Upper lobe of left lung (tissue), 6 donors: ENCODE measurements at regions not wholly inside any gene's neighbourhood (a gene's known extent, or its start where the extent isn't known, plus 50 kb on each side); places are given as distances from the start of the nearest gene placed in this dataset.
A peak's percentile ranks its signal among the peaks of the same experiment; 100 is the strongest.

Source experiments
- ATAC-seq, 2 donors: fragments of 200-7000 bp; cut with Tn5 transposase; one replicate each; pipeline ENCODE4 v1.9.1; 2022; ENCODE audit warnings: mild to moderate bottlenecking in 2 of 2, moderate library complexity in 2 of 2; ENCODE audit not compliant: low FRiP score in 2 of 2
- DNase-seq, 2 donors: peaks; one replicate each; pipeline ENCODE4 v3.0.0-alpha.2; 2019 to 2020
- H3K27ac ChIP-seq, 4 donors: fragments of 200-600 bp; sonication (generic); one replicate each; pipeline ENCODE4 v1.5.1; 2016 to 2019
- H3K27me3 ChIP-seq, 4 donors: fragments of 200-600 bp; sonication (generic); one replicate each; pipeline ENCODE4 v1.5.1; 2017 to 2019
- H3K36me3 ChIP-seq, 4 donors: fragments of 200-600 bp; sonication (generic); one replicate each; pipeline ENCODE4 v1.5.1; 2016 to 2019
- H3K4me1 ChIP-seq, 4 donors: fragments of 200-600 bp; sonication (generic); one replicate each; pipeline ENCODE4 v1.5.1; 2018 to 2019
- H3K4me3 ChIP-seq, 4 donors: fragments of 200-600 bp; sonication (generic); one replicate each; pipeline ENCODE4 v1.5.1; 2017 to 2019; ENCODE audit warnings: mild to moderate bottlenecking in 2 of 4, moderate library complexity in 1 of 4
- H3K9me3 ChIP-seq, 4 donors: fragments of 200-600 bp; sonication (generic); one replicate each; pipeline ENCODE4 v1.5.1; 2018 to 2019
- EP300 ChIP-seq, 4 donors: sonication (generic); formaldehyde crosslinking; IDR thresholded peaks; one replicate each; pipeline ENCODE4 v1.5.1; 2017; ENCODE audit warnings: antibody characterized with exemption in 4 of 4, control low read depth in 2 of 4
- POLR2A ChIP-seq, 4 donors: fragments of 450-650 bp; IDR thresholded peaks; one replicate each; pipeline ENCODE4 v1.5.1; 2016 to 2017; ENCODE audit warnings: antibody characterized with exemption in 4 of 4, mild to moderate bottlenecking in 2 of 4
- POLR2AphosphoS5 ChIP-seq, 2 donors: sonication (generic); formaldehyde crosslinking; IDR thresholded peaks; one replicate each; pipeline ENCODE4 v1.5.1; 2017; ENCODE audit warnings: antibody characterized with exemption in 2 of 2
- WGBS, 2 donors: methylation state at CpG; one replicate each; pipeline ENCODE4 v1.1.5; 2017 to 2018; 5-methylcytosine and 5-hydroxymethylcytosine counted together
- TF ChIP-seq, protein P1 (sequence below), 6 experiments: fragments of 450-650 bp in 4 of 6; fragments of 200-600 bp in 2 of 6; sonication (generic) in 2 of 6; IDR thresholded peaks; one replicate each; pipeline ENCODE4 v1.5.1; 2016 to 2019; ENCODE audit warnings: antibody characterized with exemption in 6 of 6
- donor health status: DM: no; HTN: no; CAD: no; lungs with moderate emphysema.
- donor health status: DM: no; HTN: yes; CAD: no; lungs with severe emphysema.

GRCh38 chr13:34349091-34349722 is 531.3 kb downstream of the RFC3 start:
- Histone ChIP-seq H3K9me3 (no peaks in the 10 kb centered on the region), H3K4me3 (no peak overlapping the region), H3K4me1 (no peaks in the 10 kb centered on the region), H3K27me3 (no peaks in the 10 kb centered on the region), H3K36me3 (no peaks in the 10 kb centered on the region), H3K27ac (no peak overlapping the region)
- TF ChIP-seq, protein P1, sequence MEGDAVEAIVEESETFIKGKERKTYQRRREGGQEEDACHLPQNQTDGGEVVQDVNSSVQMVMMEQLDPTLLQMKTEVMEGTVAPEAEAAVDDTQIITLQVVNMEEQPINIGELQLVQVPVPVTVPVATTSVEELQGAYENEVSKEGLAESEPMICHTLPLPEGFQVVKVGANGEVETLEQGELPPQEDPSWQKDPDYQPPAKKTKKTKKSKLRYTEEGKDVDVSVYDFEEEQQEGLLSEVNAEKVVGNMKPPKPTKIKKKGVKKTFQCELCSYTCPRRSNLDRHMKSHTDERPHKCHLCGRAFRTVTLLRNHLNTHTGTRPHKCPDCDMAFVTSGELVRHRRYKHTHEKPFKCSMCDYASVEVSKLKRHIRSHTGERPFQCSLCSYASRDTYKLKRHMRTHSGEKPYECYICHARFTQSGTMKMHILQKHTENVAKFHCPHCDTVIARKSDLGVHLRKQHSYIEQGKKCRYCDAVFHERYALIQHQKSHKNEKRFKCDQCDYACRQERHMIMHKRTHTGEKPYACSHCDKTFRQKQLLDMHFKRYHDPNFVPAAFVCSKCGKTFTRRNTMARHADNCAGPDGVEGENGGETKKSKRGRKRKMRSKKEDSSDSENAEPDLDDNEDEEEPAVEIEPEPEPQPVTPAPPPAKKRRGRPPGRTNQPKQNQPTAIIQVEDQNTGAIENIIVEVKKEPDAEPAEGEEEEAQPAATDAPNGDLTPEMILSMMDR (IDR thresholded peaks at IDR 0.05) = no peak
- TF ChIP-seq POLR2AphosphoS5 (IDR thresholded peaks at IDR 0.05) = no peak
- TF ChIP-seq EP300 (IDR thresholded peaks at IDR 0.05) = no peak
- no peak for TF ChIP-seq POLR2A (IDR thresholded peaks at IDR 0.05)
- DNase-seq = no peak
- peak; percentile 17 to 32 for ATAC-seq
- 83 to 88% methylated on average over 1 of the region's 1 CpG for WGBS, 2 donors

DNA sequence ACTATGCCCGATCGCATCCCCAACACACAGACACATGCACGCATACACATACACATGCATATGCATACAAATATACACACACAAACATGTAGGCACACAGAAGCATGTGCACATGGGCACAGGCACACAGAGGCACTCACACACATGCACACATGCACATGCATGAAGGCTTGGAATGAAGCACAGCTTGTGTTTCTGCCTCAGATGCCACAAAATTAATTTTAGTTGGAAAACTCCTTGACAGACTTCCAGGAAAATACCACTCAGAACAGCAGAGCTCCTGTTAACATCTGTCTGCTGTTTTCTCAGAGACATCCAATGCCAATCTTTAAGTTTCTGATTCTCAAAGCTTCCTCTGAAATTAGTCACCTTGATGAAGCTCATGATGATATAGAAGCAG is 532.7 kb downstream of the RFC3 start:
- no peaks in the 10 kb centered on the region for H3K27me3 ChIP-seq
- no peaks in the 10 kb centered on the region for H3K36me3 ChIP-seq
- TF ChIP-seq POLR2AphosphoS5 (IDR thresholded peaks at IDR 0.05) = no peak
- TF ChIP-seq EP300 (IDR thresholded peaks at IDR 0.05) = no peak
- TF ChIP-seq, protein P1 (IDR thresholded peaks at IDR 0.05) = no peak
- no peak for TF ChIP-seq POLR2A (IDR thresholded peaks at IDR 0.05)
- 93 to 96% methylated on average over 3 of the region's 3 CpGs for WGBS, 2 donors
- DNase-seq (no peak), ATAC-seq (no peak)
- no peak overlapping the region for H3K27ac ChIP-seq
- no peaks in the 10 kb centered on the region for H3K4me1 ChIP-seq
- H3K9me3 ChIP-seq = no peaks in the 10 kb centered on the region
- no peak overlapping the region for H3K4me3 ChIP-seq

DNA sequence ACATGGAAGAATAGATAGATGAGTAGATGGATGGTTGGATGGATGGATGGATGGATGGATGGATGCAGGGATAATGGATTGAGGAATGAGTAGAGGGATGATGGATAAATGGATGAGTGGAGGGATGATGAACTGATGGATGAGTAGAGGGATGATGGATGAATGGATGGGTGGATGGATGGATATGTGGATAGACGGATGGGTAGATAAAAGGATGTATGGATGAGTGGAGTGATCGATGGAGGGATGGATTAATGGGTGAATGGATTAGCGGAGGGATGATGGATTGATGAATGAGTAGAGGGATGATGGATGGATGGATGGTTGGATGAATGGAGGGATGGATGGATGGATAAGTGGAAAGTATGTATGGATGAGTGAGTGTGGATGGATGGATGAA is 533.2 kb downstream of the RFC3 start:
- Histone ChIP-seq H3K27ac (no peak overlapping the region), H3K27me3 (no peaks in the 10 kb centered on the region), H3K4me1 (no peaks in the 10 kb centered on the region), H3K9me3 (no peaks in the 10 kb centered on the region), H3K4me3 (no peak overlapping the region), H3K36me3 (no peaks in the 10 kb centered on the region)
- DNase-seq (no peak), ATAC-seq (no peak)
- TF ChIP-seq POLR2AphosphoS5 (IDR thresholded peaks at IDR 0.05) (no peak), EP300 (IDR thresholded peaks at IDR 0.05) (no peak)
- TF ChIP-seq, protein P1 (IDR thresholded peaks at IDR 0.05) = no peak
- WGBS, 2 donors = 84 to 91% methylated on average over 3 of the region's 3 CpGs

DNA sequence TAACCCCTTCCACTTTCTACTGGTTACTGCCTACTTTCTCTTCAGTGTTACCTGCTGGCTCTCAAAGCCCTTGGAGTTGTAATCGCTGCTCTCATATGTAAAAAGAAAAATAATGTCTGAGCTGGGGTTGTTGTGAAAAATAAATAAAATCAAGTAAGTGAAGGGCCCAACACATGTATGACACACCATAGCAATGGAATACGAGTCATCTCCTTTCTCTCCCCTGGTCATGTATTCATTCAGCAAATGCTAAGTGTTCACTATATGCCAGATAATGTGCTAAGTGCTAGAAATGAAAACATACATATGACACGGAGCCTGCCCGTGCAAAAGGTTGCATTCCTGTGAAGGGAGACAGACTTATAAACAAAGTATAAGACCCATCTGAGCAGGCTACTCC is 535.0 kb downstream of the RFC3 start:
- no peaks in the 10 kb centered on the region for H3K9me3 ChIP-seq
- 86 to 88% methylated on average over 4 of the region's 4 CpGs for WGBS, 2 donors
- DNase-seq = no peak
- no peaks in the 10 kb centered on the region for H3K4me1 ChIP-seq
- ATAC-seq = no peak
- H3K27ac ChIP-seq = no peak overlapping the region
- no peak overlapping the region for H3K4me3 ChIP-seq
- no peaks in the 10 kb centered on the region for H3K27me3 ChIP-seq
- H3K36me3 ChIP-seq = no peaks in the 10 kb centered on the region
- TF ChIP-seq EP300 (IDR thresholded peaks at IDR 0.05) (no peak), POLR2AphosphoS5 (IDR thresholded peaks at IDR 0.05) (no peak), POLR2A (IDR thresholded peaks at IDR 0.05) (no peak)
- TF ChIP-seq, protein P1 (IDR thresholded peaks at IDR 0.05) = no peak
